Suprapubic skin (tissue), 4 donors: ENCODE measurements at regions not wholly inside any gene's neighbourhood (a gene's known extent, or its start where the extent isn't known, plus 50 kb on each side); places are given as distances from the start of the nearest gene placed in this dataset.
"Not testable (repeated sequence)": the region's sequence is repeated elsewhere in the genome, so short reads cannot be mapped to it uniquely, and the experiment has no call there.

Source experiments
- DNase-seq, 2 donors: peaks; one replicate each; pipeline ENCODE4 v3.0.0-alpha.2; 2019; ENCODE audit warnings: low spot score in 2 of 2
- H3K27ac ChIP-seq: fragments of 200-600 bp; sonication (generic); one replicate; pipeline ENCODE4 v1.5.1; 2019
- H3K27me3 ChIP-seq: fragments of 200-600 bp; sonication (generic); one replicate; pipeline ENCODE4 v1.5.1; 2019
- H3K36me3 ChIP-seq: fragments of 200-600 bp; sonication (generic); one replicate; pipeline ENCODE4 v1.5.1; 2019
- H3K4me1 ChIP-seq: fragments of 200-600 bp; sonication (generic); one replicate; pipeline ENCODE4 v1.5.1; 2019
- H3K4me3 ChIP-seq: fragments of 200-600 bp; sonication (generic); one replicate; pipeline ENCODE4 v1.5.1; 2019; ENCODE audit warnings: mild to moderate bottlenecking
- H3K9me3 ChIP-seq: fragments of 200-600 bp; sonication (generic); one replicate; pipeline ENCODE4 v1.5.1; 2019
- EP300 ChIP-seq: sonication (generic); formaldehyde crosslinking; IDR thresholded peaks from one replicate; pipeline ENCODE4 v1.6.1; 2017; ENCODE audit warnings: antibody characterized with exemption
- POLR2A ChIP-seq, 2 donors: fragments of 450-650 bp; IDR thresholded peaks; one replicate each; pipeline ENCODE4 v1.6.1; 2017; ENCODE audit warnings: antibody characterized with exemption in 2 of 2, mild to moderate bottlenecking in 2 of 2, moderate library complexity in 2 of 2
- POLR2AphosphoS5 ChIP-seq, 3 donors: sonication (generic); formaldehyde crosslinking; IDR thresholded peaks; one replicate each; pipeline ENCODE4 v1.6.1; 2017; ENCODE audit warnings: antibody characterized with exemption in 3 of 3
- WGBS: methylation state at CpG from one replicate; pipeline ENCODE4 v1.1.5; 2018; 5-methylcytosine and 5-hydroxymethylcytosine counted together
- TF ChIP-seq, protein P1 (sequence below), 2 donors: fragments of 200-600 bp in 1 of 2; fragments of 450-650 bp in 1 of 2; sonication (generic) in 1 of 2; IDR thresholded peaks; one replicate each; pipeline ENCODE4 v1.5.1; 2016 to 2019; ENCODE audit warnings: antibody characterized with exemption in 2 of 2, mild to moderate bottlenecking in 1 of 2, moderate library complexity in 1 of 2

- TF ChIP-seq EP300 (no peak), POLR2AphosphoS5 (IDR thresholded peaks at IDR 0.05) (no peak), POLR2A (IDR thresholded peaks at IDR 0.05) (no peak)
- TF ChIP-seq, protein P1, sequence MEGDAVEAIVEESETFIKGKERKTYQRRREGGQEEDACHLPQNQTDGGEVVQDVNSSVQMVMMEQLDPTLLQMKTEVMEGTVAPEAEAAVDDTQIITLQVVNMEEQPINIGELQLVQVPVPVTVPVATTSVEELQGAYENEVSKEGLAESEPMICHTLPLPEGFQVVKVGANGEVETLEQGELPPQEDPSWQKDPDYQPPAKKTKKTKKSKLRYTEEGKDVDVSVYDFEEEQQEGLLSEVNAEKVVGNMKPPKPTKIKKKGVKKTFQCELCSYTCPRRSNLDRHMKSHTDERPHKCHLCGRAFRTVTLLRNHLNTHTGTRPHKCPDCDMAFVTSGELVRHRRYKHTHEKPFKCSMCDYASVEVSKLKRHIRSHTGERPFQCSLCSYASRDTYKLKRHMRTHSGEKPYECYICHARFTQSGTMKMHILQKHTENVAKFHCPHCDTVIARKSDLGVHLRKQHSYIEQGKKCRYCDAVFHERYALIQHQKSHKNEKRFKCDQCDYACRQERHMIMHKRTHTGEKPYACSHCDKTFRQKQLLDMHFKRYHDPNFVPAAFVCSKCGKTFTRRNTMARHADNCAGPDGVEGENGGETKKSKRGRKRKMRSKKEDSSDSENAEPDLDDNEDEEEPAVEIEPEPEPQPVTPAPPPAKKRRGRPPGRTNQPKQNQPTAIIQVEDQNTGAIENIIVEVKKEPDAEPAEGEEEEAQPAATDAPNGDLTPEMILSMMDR (IDR thresholded peaks at IDR 0.05), result no peak
- no peak overlapping the region for H3K27ac ChIP-seq
- WGBS, result 75% methylated on average over 8 of the region's 16 CpGs
- no peaks in the 10 kb centered on the region for H3K36me3 ChIP-seq
- no peak for DNase-seq
- H3K27me3 ChIP-seq, result peaks cover 6% of the 10 kb centered on the region
- H3K4me3 ChIP-seq, result no peak overlapping the region
- no peaks in the 10 kb centered on the region for H3K9me3 ChIP-seq
- no peaks in the 10 kb centered on the region for H3K4me1 ChIP-seq
Observed at GRCh38 chr5:2863675-2864433, 112.4 kb upstream of the IRX2 start.

DNA sequence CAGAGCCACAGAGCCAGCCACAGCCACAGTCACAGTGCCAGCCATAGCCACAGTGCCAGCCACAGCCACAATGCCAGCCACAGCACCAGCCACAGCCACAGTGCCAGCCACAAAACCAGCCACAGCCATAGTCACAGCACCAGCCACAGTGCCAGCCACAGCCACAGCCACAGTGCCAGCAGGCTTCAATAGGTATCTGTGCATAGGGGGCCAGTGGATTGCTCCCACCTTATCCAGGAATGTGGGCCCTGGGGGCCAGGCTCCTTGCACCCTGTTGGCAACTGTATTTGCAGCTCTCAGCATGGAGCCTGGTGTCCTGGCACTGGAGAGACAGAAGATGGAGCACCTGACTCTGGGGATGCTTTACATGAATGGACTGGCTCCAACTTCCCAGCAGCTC is 111.7 kb upstream of the IRX2 start:
- no peaks in the 10 kb centered on the region for H3K4me1 ChIP-seq
- no peak overlapping the region for H3K4me3 ChIP-seq
- TF ChIP-seq EP300, result no peak
- TF ChIP-seq, protein P1 (IDR thresholded peaks at IDR 0.05), result no peak
- no peak for TF ChIP-seq POLR2A (IDR thresholded peaks at IDR 0.05)
- no peak for TF ChIP-seq POLR2AphosphoS5 (IDR thresholded peaks at IDR 0.05)
- no peaks in the 10 kb centered on the region for H3K9me3 ChIP-seq
- DNase-seq, result no peak
- H3K27ac ChIP-seq, result no peak overlapping the region
- peaks cover 6% of the 10 kb centered on the region for H3K27me3 ChIP-seq
- no peaks in the 10 kb centered on the region for H3K36me3 ChIP-seq

GRCh38 chr5:2862176-2862575 is 110.7 kb upstream of the IRX2 start:
- not testable (repeated sequence) for H3K27ac ChIP-seq, H3K27me3 ChIP-seq, H3K9me3 ChIP-seq, H3K4me3 ChIP-seq, DNase-seq, H3K36me3 ChIP-seq, H3K4me1 ChIP-seq
- 89% methylated on average over 3 of the region's 3 CpGs for WGBS

GRCh38 chr5:2861605-2862004 is 110.1 kb upstream of the IRX2 start:
- no peaks in the 10 kb centered on the region for H3K9me3 ChIP-seq
- H3K4me1 ChIP-seq, result no peaks in the 10 kb centered on the region
- H3K27me3 ChIP-seq, result peaks cover 5% of the 10 kb centered on the region
- TF ChIP-seq, protein P1 (IDR thresholded peaks at IDR 0.05), result no peak
- TF ChIP-seq POLR2AphosphoS5 (IDR thresholded peaks at IDR 0.05) (no peak), EP300 (no peak), POLR2A (IDR thresholded peaks at IDR 0.05) (no peak)
- 49% methylated on average over 7 of the region's 7 CpGs for WGBS
- no peak for DNase-seq
- no peaks in the 10 kb centered on the region for H3K36me3 ChIP-seq
- no peak overlapping the region for H3K4me3 ChIP-seq
- no peak overlapping the region for H3K27ac ChIP-seq

DNA sequence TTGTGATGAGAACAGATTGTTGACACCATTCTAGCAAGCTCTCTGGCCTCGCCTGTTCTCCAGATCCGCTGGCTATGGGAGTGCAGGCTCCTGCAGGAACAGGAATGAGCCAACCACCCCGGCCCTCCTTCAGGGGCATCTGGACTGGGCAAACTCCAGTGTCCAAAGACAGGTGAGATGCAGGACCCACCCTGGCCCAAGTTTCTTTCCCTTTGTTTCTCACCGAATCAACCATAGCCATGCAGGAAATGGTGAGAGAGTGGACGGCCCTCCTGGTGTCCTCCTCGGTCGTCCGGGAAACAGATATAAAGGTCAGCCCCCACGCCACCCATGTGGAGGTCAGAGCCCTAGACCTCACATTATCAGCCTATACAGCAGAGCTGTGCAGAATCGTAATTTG is 108.6 kb upstream of the IRX2 start:
- DNase-seq, result no peak
- Histone ChIP-seq H3K9me3 (no peaks in the 10 kb centered on the region), H3K36me3 (no peaks in the 10 kb centered on the region), H3K27ac (no peak overlapping the region), H3K27me3 (peaks cover 6% of the 10 kb centered on the region), H3K4me1 (no peaks in the 10 kb centered on the region), H3K4me3 (no peak overlapping the region)
- TF ChIP-seq POLR2AphosphoS5 (IDR thresholded peaks at IDR 0.05) (no peak), EP300 (no peak), POLR2A (IDR thresholded peaks at IDR 0.05) (no peak)
- TF ChIP-seq, protein P1 (IDR thresholded peaks at IDR 0.05), result no peak
- 84% methylated on average over 10 of the region's 10 CpGs for WGBS

DNA sequence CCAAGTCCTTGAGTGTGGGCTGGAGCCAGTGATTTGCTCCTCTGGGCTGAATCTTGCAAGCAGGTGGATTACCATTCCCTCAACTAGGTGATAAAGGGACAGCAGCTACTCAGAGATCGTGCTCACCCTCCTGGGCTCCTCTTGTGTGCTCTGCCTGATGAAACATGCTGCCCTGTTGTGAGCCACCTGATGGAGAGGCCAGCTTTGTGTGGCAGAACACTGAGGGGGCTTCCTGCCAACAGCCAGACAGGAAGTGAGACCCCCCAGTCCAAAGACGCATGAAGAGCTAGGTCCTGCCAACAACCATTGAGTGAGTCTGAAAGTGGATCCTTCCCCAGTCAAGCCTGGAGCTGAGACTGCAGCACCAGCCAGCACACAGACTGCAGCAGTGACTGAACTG is 106.4 kb upstream of the IRX2 start:
- DNase-seq, result no peak
- WGBS, result 100% methylated on average over 1 of the region's 2 CpGs

More for the DNA sequence above, 106.4 kb upstream of the IRX2 start:
- no peak overlapping the region for H3K4me3 ChIP-seq
- no peaks in the 10 kb centered on the region for H3K4me1 ChIP-seq
- H3K9me3 ChIP-seq, result no peaks in the 10 kb centered on the region
- no peak overlapping the region for H3K27ac ChIP-seq
- no peaks in the 10 kb centered on the region for H3K36me3 ChIP-seq
- peaks cover 6% of the 10 kb centered on the region for H3K27me3 ChIP-seq
- TF ChIP-seq POLR2AphosphoS5 (IDR thresholded peaks at IDR 0.05), result no peak
- TF ChIP-seq, protein P1 (IDR thresholded peaks at IDR 0.05), result no peak
- TF ChIP-seq EP300, result no peak
- no peak for TF ChIP-seq POLR2A (IDR thresholded peaks at IDR 0.05)
